Fibroblast of the conjunctiva (primary cell): ENCODE measurements at regions not wholly inside any gene's neighbourhood (a gene's known extent, or its start where the extent isn't known, plus 50 kb on each side); places are given as distances from the start of the nearest gene placed in this dataset.

Source experiments
- DNase-seq: peaks from one replicate; pipeline ENCODE4 v3.0.0-alpha.2; 2010; ENCODE audit warnings: low read depth

DNA sequence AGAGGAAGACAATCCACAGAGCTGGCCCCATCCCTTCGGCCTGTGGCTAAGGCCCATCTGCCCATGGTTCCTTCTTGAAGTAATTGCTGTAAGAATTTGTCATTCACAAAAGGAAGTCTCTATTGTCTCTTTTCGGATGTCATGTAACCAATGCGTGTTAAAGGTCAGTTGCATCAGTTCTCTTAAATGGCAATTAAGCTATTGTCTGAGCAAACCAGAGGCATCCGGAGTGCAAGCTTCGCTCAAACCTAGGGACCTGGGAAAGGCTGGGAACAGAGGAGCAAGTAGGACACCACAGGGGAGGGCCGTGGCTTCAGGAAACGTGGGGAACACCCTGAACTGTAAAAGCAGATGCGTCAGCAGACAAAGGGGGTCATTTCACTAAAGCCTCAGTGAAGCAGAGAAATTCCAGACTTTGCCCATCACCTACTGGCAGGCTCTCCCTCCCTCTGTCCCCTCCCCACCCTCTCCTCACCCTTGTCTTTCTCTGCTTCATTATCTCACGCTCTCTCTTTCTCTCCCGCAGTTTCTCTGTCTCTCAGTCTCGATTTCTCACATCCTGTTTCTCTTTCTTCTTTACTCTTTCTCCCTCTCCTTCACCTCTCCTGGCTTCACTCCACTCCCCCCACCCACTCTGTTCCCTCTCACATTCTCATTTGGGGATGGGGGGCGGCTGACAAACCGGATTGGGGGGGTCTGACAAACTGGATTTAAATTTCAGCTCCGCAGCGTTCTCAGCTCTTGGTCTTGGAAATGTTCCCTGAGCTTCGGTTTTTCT, 204.6 kb upstream of the TNP1 start:
- DNase-seq: no peak

DNA sequence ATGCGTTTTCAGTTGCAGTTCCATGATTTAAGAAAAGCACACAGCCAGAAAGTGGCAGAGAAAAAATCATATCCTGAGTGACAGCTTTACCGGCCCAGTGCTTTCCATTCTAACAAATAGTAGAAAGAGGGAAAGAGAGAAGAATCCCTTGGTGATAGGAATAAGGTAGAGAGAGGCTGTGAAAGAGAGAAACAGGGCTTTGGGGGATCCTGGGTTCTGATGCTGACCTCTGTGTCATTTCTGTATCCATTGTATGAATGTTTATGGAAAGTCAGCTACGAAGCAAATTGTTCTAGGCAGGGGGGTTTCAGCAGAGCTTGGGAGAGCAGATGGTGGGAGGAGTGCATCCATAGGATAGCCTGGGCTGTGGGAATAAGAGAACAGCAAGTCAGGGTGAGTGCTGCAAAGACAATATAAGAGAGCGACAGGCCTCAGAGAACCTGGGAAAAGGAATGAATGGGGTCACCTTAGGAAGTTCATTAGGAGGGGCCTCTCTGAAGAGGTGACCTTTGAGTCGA, 203.4 kb upstream of the TNP1 start:
- no peak for DNase-seq

DNA sequence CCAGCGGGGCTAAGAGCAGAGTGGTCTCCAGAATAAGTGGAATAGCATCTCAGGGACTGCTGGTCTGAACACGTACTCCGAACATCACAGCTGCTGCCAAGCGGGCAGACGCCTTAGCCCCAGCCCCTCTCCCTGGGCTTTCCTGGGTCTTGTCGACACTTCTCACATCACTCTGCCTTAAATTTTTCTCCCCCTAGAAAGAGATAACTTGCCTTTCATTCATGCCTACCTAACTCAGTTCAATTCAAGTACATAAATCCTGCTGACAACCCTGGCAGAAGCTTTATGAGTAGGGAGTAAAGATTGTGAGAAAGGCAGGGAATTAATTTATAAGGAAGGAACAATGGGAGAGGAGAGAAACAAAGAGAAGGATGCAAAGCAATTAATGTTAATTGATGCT, 202.9 kb upstream of the TNP1 start:
- no peak for DNase-seq

DNA sequence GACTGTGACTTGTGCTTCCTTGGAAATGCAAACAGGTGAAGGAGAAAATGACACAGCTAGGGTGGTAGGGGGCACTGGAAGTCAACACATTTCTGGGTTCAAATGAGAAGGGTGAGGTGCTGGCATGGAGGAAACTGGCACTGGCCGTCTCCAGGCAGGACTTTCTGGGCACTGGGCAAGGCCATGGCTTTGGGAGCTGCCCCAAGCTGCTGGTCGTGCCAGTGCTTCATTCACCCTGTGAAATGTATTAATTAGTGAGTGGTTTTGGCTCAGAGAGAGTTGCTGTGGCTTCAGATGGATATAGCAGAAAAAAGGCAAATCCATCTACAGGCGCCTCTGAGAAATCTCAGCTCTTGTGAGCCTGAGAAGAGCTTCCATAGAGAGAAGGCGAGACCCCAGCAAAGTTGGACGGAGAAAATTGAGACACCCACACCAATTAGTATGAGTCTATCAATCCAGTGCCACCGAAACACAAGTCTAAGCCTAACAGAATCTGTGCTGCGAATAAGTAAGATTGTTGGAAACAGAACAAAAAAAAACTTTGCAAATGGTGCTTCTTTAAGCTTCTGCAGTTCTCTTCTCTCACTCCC, 202.1 kb upstream of the TNP1 start:
- DNase-seq: no peak

DNA sequence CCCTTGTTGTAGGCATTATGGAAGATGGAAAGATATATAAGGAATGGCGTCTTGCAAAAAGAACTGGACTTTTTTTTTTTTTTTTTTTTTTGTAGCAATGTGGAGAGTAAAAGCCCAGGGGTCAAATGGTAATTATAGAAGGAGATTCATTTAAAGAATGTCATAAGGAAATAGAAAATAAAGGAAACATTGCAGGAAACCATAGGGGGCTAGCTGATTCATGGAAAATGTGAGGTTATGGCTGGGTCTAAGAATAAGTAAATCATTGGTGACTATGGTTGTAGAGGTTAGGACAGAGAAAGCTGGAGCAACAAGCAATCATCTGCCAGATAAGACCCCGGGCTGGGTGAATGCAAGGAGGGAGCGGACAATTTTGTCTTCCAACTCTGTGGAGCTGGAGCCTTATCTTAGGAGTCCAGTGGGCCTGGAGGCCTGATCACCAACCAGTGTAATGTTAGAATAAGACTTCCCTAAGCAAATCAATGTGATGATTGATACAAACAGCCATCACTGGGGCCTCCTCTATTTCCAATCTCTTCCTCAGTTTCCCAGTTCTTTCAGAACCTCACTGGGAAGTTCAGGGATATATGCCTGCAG, 201.2 kb upstream of the TNP1 start:
- DNase-seq: no peak

DNA sequence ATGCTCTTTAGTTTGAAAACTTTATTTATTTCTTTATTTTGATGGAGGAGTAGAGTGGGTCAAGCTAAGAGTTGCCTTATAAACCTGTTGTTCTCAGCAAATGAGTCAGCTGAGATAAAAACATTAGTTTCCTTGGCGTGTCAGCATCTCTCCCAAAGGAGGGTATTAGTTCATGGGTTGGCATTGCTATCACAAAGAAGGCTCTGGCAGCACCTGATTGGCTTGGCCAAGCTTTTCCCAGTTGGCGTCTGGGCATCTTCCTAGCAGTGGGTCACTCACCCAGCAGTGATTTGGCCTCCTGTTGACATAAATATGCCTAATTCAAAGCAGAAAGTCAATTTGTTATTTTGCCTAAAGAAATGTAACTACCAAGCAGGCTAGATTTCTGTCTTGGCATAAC, 200.7 kb upstream of the TNP1 start:
- no peak for DNase-seq

DNA sequence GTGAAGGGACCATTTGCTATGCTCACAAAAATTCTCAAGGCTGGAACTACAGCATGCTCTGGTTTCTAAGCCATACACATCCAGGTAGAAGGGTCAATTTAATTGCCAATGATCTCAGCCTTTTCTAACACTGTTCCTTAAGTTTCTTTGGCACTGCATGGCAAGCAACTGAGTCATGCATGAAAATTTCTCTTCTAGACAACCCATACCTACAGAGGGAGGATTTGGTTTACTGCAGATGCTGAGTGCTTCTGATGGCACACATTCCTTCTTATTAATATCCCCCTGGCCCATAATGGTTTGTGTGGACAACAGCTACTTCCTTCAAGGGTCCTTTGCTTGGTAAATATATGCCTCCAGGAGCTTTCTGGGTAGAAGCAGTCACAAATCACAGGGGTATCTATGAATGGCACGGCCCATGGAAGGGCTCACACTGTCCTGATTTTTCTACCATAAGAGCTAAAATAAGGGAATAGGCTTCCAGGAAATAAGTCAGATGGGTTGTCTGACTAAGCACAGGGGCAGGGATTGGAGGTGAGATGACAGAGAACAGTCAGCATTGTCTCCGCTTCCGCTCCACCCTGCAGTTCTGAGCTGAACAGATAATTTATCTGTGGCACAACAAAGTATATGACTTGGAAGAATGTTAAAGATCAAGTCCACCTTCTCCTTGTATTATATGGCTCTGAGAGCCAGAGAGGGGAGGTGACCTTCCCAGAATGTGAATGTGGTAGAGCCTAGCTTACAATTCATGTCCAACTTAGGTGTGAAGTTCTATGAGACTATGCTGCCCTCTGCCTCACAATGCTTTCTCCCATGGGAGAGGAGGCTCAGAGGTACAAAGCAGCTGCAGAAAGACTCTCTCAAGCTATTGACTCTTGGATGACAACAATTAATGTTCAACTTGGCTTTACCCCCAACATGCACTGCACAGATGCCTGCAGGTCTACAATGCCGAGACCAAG, 199.2 kb upstream of the TNP1 start:
- no peak for DNase-seq

DNA sequence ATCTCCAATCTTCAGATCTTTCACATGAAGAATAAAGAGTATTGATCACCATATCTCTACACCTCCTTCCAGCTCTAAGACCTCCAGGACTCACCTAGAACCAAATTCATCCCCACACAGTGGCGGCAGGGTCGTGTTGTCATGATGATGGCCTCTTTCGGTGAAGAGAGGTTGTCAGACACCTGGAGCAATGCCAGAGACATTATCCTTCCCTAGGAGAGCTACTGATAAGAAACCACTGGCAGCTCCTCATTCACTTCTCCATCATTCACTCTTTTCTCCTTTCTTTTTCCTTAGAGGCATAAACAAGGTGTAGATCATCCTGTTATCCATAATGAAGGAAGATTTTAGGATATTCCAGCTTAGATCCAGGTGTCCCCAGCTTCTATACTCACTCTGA, 197.9 kb upstream of the TNP1 start:
- DNase-seq: no peak

DNA sequence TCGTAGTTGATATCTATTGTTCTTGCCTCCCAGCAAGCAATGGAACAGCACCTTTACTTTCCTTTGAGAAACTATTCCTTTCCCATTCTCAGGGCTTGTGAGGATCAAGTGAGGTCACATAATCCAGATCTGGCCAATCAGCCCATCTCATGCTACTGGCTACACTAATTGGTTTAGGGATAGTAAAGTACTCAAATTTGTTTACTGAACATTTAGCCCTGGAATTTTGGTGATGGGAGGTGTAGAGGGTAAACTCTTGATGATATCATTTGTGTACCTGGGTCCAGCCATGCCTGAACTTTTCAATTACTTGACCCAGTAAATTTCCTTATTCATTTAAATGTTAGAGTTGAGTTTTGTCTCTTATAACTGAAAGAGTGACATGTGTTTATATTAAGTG, 195.8 kb upstream of the TNP1 start:
- DNase-seq: no peak

DNA sequence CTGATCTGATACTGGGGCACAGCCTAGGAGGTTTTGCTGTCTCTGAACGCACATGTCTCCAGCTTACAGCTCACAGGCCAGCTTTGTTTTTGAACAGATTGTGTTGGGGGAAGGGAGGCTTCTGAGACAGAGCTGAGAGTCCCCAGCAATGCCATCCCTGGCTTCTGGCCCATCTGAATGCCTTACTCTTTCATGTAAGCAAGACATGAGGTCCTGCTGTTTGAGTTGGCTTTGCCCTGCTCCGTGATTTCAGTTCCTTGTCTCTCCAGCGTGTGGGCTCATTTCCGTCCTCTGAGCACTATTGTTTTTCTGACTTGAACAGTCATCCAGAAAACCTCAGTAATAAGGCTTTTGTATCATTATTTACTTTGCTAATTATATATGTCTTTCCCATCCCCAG, 194.9 kb upstream of the TNP1 start:
- no peak for DNase-seq

DNA sequence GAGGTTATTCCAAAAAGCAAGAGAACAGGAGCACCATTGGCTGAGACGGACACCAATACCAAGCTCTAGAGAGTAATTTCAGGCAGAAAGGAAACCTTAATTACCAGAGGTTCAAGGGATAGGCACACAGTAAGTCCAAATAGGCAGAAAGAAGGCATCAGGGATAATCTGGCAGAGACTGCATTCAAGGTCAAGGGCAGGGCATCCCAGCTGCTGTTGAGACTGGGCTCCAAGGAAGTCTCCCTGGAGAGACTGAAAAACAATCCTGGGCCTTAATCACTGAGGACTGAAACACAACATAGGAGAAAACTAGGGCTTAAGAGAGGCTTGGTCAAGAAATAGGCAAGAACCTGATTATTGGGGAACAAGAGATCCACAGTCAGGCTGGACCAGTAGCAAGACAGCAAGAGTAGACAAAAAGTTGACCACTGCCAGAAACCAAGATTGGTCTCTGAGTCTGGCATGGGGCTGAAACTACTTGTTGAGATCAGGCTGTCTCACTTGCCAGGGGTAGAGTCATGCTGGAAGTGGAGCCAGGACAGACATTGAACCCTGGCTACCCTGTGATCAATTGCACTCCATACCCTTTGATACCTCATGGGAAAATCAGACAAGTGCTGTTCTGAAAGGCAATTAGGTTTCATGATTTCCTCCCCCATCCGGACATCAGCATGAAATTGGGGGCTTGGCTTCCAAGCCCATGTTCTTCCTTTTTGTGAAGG, 193.2 kb upstream of the TNP1 start:
- no peak for DNase-seq

DNA sequence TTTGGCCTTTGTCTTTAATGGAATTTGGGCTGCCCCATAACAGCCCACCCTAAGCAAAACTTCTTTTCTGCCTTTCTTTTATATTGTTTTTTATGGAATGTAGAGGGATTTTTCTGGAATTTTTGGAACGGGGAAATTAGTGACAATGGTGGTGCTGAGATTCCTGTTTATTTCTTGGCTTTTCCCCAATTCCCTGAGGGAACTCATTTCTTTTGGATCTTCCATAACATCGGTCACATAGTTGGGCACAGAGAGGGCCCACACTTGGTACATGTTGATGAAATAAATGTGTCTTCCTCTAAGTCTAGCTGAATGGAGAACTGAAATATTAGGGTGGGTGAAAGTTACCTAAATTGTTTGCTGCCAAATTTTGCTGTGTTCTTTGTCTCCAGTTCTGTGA, 191.6 kb upstream of the TNP1 start:
- DNase-seq: no peak

DNA sequence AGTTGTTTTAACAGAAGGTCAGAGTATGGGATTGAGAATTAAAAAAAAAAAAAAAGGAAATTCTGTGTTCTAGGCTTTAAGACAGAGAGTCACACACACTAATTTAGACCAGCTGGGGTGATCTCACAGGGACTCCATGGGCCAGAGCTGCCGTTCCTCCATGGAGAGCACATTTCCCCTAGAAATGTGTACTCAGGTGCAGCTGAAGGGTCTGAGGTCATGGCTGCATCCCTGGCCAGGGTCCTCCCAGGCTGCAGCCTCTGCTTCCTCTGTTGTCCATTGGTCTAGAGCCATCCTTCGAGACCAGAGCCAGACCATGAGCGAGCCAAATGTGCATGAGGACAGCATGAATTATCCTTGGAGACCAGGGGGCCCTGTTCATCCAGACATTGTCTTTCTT, 190.1 kb upstream of the TNP1 start:
- no peak for DNase-seq

DNA sequence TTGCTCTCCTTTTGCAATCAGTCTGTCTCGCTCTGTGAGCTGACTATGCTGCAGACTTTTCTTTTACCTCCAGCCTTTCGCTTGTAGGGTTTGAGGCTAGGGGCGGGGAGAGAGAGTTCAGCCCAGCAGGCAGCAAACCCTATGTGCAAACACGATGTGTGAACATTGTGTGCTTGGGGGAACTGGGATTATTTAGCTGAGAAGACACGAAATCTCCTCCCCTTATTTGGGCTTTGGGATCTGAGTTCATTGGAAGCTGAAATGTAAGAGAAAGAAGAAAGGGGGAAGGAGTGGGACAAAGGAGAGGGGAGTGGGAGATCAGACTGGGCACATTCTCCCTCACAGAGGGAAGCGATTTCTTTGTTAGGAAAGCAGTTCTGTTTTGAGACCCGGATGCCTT, 189.6 kb upstream of the TNP1 start:
- no peak for DNase-seq

DNA sequence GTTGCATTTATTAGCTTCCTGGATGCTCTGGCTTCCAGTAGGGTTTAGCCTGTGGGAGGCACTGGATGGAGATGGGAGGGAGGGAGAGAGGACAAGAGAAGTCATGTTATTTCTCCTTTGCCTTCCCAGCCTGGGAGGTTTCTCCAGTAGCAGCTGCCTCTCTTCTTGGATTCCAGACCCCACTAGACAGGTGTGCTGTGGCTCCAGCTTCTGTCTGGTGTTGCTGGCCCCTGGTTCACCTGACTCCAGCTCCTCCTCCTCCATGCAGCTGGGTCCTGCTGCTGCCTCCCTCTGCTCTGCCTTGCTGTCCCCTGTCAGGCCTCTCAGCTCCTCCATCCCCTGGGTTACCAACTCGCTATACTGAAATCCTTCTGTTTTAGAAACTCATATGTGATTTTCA, 188.9 kb upstream of the TNP1 start:
- no peak for DNase-seq

DNA sequence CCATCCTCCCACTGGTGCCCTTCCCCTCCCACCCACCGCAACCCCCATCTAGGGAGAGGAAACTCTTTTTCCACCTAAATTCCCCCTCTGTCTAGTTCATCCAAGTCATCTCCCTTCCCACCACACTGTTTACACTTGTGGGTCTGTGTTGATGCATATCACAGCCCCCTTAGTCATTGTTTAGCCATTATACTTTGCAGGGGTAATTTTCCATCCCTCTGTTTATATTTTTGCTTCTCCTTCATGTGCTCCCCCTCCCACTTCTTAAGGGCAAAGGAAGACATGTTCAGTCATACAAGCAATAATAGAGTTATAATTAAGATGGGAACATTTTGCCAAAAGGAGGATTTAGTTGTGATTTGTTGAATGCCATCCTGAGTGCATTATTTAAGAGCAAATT, 187.8 kb upstream of the TNP1 start:
- DNase-seq: no peak

DNA sequence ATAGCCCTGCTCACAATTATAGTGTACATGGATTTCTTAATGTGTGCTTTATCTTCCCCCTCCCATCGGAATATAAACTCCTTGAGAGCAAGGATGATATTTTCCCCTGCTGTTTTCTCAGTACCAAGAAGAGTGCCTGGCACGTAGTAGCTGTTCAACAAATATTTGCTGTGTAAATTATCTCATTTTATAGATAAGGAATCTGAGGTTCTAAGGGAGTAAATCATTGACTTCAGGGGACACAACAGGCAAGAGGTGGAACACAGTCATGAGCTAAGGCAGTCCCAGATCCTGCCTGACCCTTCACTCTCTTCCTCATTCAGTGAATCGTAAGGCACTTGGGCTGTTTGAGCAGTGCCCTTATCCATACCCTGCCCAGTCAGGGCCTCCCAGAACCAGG, 187.3 kb upstream of the TNP1 start:
- no peak for DNase-seq

DNA sequence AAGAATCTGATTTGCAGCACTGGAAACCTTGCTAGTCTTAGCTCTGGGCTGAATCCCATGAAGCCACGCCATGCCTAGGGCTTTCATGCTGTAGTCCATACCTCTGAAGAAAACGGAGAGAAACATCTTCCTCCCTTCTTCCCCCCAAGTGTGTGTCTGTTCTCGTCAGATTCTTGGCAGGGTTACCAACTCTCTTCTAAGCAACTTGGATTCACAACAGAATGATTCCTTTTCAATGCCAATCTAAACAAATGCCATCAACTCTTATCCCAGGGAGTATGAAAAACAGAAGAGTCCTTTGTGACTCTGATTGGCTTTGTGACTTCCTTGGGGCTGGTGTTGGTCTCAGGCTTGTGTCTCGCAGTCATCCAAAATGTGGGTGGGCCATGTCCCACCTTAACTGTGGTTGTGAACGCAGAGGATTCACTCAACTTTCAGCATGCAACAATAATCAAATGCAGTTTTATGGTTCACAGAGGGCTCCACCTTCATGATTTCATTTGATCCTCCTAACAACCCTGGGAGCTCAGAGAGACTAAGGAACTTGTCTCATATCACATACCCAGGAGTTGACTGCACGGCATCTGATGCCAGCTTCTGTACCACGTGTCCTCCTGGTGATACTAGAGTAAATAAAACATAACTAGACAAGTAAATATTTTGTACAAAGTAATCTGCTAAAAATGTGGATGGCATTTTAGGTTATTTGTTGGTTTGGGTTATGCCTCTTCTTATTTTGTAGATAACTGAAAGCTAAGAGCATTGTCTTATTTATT, 186.0 kb upstream of the TNP1 start:
- peak; percentile 41 for DNase-seq

DNA sequence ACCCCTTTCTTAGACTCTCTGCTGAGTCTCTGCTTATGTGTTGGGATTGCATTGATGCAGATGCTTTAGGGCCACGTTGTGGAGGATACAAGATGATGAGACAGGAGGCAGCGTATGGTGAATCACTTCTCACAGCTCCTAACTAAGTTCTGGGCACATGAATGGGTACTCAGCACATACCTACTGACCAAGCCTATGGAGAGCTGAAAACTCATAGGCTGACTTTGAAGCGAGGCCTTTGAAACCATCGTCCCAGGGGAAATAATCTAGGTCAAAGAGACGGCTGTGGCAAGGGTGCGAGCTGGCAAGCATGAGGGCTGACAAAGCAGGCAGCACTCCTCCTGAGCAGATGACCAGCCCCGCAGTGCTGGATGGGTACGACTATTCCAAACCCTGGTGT, 180.2 kb upstream of the TNP1 start:
- no peak for DNase-seq

DNA sequence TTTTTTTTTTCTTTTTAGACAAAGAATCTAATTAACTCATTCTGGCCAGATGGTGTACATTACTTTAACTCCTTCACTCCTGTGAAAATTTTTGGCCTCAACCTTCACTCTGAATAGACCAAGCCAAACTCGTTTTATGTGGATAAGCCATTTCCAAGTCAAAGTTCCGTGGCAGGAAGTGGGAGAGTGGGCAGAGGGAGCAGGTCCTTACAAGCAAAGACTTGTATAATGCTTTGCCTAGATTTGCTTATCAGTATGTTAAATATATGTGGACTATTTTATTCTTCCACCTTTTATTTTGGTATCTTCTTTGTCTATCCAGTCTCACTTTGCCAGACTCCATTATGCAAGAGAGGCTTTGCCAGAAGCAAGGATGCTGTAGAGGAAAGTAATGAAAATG, 178.1 kb upstream of the TNP1 start:
- DNase-seq: no peak

DNA sequence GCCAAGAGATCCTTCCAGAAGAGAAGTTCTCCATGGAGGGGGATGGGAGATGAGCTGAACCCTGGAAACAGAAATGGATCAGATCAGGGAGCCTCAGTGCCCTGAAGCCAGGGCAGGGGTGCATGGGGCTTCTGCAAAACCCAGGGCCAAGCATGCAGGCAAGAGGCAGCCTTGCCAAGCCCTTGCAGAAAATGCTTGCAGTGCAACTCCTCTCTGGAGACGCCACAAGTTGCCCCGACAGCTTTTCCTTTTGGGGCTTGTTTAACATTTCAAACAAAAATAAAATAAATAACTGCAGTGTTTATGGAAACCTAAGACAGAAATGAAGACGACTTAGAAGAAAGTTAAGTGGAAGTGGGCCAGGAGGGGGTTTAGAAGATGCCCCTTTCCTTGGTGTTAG, 177.5 kb upstream of the TNP1 start:
- no peak for DNase-seq
